ENCODE measurements at regions not wholly inside any gene's neighbourhood (a gene's known extent, or its start where the extent isn't known, plus 50 kb on each side); places are given as distances from the start of the nearest gene placed in this dataset.

DNA sequence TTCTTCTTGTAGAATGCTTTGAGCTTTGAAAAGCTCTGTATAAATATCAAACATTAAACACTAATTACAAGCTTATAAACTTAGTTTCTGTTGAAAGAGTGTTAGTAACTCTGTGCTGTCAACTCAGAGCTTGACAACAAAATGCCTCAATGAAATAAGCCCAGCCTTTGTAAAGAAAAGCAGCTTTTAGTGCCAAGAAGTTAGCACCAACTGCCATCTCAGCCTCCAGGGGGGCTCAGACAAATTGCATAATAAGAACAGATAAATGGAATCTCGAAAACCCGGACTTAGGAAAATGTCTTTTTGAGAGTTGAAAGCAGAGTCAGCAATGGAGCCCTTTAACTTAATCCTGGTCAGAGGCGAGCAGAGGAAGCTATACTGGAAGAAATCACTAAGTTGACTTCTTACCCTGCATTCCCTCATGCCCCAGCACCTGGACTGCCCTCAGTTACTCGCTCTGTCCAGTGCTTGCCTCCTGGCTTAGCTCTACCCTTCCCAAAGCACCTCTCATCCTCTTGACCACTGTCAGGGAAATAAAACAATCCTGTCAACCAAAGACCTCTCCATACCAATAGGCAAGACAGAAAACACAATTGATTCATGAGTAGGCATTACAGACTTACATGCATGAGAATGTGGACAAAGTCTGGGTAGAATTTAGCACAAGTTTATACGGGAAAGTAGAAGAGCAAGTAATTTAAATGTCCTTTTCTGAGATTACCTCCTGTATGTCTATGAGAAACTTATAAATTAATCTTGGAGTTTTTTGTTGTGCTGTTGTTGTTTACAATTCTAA, 352.7 kb downstream of the ZNF608 start:
- Histone ChIP-seq H3K27ac (ENCODE audit: low read depth in 2 of 2, low read length in 1 of 2) (no peak overlapping the region), H3K36me3 (ENCODE audit: control insufficient read depth in 2 of 2, insufficient read depth in 2 of 2, low read length in 1 of 2) (no peaks in the 10 kb centered on the region), H3K9me3 (ENCODE audit: control insufficient read depth in 2 of 2, insufficient read depth in 1 of 2, low read depth in 1 of 2, low read length in 1 of 2) (no peaks in the 10 kb centered on the region), H3K4me3 (ENCODE audit: low read depth in 1 of 2, low read length in 2 of 2) (no peak overlapping the region), H3K27me3 (ENCODE audit: control insufficient read depth in 1 of 2, insufficient read depth in 2 of 2, low read length in 2 of 2) (no peaks in the 10 kb centered on the region), H3K4me1 (ENCODE audit: control insufficient read depth in 2 of 2, insufficient read depth in 2 of 2, low read length in 1 of 2) (peaks cover 0 to 2% of the 10 kb centered on the region in 2 donors)
- 70 to 77% methylated on average over 5 of the region's 5 CpGs for WGBS, 2 donors

GRCh38 chr5:124383693-124384092, 362.7 kb downstream of the ZNF608 start:
- Histone ChIP-seq H3K36me3 (ENCODE audit: control insufficient read depth in 2 of 2, insufficient read depth in 2 of 2, low read length in 1 of 2) (no peaks in the 10 kb centered on the region), H3K27ac (ENCODE audit: low read depth in 2 of 2, low read length in 1 of 2) (no peak overlapping the region), H3K9me3 (ENCODE audit: control insufficient read depth in 2 of 2, insufficient read depth in 1 of 2, low read depth in 1 of 2, low read length in 1 of 2) (no peaks in the 10 kb centered on the region), H3K27me3 (ENCODE audit: control insufficient read depth in 1 of 2, insufficient read depth in 2 of 2, low read length in 2 of 2) (no peaks in the 10 kb centered on the region), H3K4me1 (ENCODE audit: control insufficient read depth in 2 of 2, insufficient read depth in 2 of 2, low read length in 1 of 2) (no peaks in the 10 kb centered on the region), H3K4me3 (ENCODE audit: low read depth in 1 of 2, low read length in 2 of 2) (no peak overlapping the region)

- Histone ChIP-seq H3K27me3 (ENCODE audit: control insufficient read depth in 1 of 2, insufficient read depth in 2 of 2, low read length in 2 of 2) (no peaks in the 10 kb centered on the region), H3K9me3 (ENCODE audit: control insufficient read depth in 2 of 2, insufficient read depth in 1 of 2, low read depth in 1 of 2, low read length in 1 of 2) (no peaks in the 10 kb centered on the region), H3K36me3 (ENCODE audit: control insufficient read depth in 2 of 2, insufficient read depth in 2 of 2, low read length in 1 of 2) (no peaks in the 10 kb centered on the region), H3K27ac (ENCODE audit: low read depth in 2 of 2, low read length in 1 of 2) (no peak overlapping the region), H3K4me1 (ENCODE audit: control insufficient read depth in 2 of 2, insufficient read depth in 2 of 2, low read length in 1 of 2) (no peaks in the 10 kb centered on the region), H3K4me3 (ENCODE audit: low read depth in 1 of 2, low read length in 2 of 2) (no peak overlapping the region)
- 94 to 96% methylated on average over 1 of the region's 1 CpG for WGBS, 2 donors
Observed at GRCh38 chr5:124377386-124377785, 369.1 kb downstream of the ZNF608 start.

DNA sequence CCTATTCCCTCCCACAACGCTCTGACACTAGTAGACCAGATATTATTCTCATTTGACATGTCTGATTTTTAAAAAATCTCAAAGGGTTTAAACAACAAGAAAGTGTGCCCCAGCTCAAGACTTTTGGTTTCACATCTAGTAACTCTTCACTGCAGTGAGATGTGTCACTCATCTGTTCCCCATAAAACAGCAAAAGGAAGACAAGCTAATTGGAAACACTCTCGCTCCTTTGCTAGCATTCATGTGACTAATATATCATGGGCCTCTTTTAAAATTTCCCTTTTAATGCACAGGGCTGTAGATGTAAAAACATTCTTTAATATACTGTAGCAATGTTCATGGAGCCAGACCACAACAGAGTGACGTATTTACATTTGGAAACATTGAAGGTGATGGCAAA, 372.6 kb downstream of the ZNF608 start:
- Histone ChIP-seq H3K4me1 (ENCODE audit: control insufficient read depth in 2 of 2, insufficient read depth in 2 of 2, low read length in 1 of 2) (no peaks in the 10 kb centered on the region), H3K4me3 (ENCODE audit: low read depth in 1 of 2, low read length in 2 of 2) (no peak overlapping the region), H3K9me3 (ENCODE audit: control insufficient read depth in 2 of 2, insufficient read depth in 1 of 2, low read depth in 1 of 2, low read length in 1 of 2) (no peaks in the 10 kb centered on the region), H3K27ac (ENCODE audit: low read depth in 2 of 2, low read length in 1 of 2) (no peak overlapping the region), H3K27me3 (ENCODE audit: control insufficient read depth in 1 of 2, insufficient read depth in 2 of 2, low read length in 2 of 2) (no peaks in the 10 kb centered on the region), H3K36me3 (ENCODE audit: control insufficient read depth in 2 of 2, insufficient read depth in 2 of 2, low read length in 1 of 2) (no peaks in the 10 kb centered on the region)
- WGBS, 2 donors = 91 to 92% methylated on average over 3 of the region's 3 CpGs

DNA sequence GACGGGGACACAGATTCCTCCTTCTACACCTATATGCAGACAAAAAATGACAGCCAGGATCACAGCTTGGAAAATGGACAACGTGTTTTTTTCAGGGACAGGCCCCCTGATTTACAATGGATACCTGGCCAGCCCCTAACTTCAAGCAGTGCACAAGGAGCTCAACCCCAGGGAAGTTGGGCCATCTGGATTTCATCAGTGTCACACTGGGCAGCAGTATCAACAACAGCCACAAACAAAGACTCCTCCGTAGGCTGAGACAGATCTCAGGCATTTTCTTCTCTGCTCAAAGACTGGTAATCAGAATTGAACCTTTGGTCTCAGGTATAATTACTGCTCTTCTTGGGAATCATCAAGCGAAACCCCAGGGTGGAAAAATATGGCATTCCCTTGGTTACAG, 374.0 kb downstream of the ZNF608 start:
- H3K9me3 ChIP-seq (ENCODE audit: control insufficient read depth in 2 of 2, insufficient read depth in 1 of 2, low read depth in 1 of 2, low read length in 1 of 2) = no peaks in the 10 kb centered on the region
- no peaks in the 10 kb centered on the region for H3K36me3 ChIP-seq (ENCODE audit: control insufficient read depth in 2 of 2, insufficient read depth in 2 of 2, low read length in 1 of 2)
- no peaks in the 10 kb centered on the region for H3K27me3 ChIP-seq (ENCODE audit: control insufficient read depth in 1 of 2, insufficient read depth in 2 of 2, low read length in 2 of 2)
- 88 to 91% methylated on average over 4 of the region's 4 CpGs for WGBS, 2 donors
- no peak overlapping the region for H3K4me3 ChIP-seq (ENCODE audit: low read depth in 1 of 2, low read length in 2 of 2)
- H3K27ac ChIP-seq (ENCODE audit: low read depth in 2 of 2, low read length in 1 of 2) = no peak overlapping the region
- H3K4me1 ChIP-seq (ENCODE audit: control insufficient read depth in 2 of 2, insufficient read depth in 2 of 2, low read length in 1 of 2) = no peaks in the 10 kb centered on the region

DNA sequence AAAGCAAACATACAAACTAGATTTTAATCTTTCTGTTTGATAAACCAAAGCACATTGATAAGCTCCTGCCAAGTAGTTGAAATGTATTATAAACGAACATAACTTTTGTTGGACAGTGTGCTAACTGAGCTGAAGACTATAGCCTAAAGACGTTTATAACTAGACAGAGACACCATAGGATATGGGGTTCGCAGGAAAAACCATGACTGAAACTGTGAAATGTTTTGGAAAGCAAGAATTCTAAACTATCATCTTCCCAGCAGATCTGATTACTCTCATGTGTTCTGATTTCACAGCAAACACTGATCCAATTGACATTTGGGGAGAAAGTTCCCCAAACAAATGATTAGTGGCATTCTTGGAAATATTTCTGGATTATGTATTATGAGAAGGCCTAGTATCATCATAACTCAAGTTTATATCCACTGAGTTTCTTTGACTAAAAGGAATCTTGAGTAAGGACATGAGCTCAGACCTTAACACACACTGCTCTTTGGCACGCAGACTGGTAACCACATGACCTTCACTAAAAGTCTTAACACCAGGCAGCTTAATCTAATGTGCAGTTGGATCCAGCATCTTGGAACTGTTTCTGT, 375.2 kb downstream of the ZNF608 start:
- H3K27ac ChIP-seq (ENCODE audit: low read depth in 2 of 2, low read length in 1 of 2) = no peak overlapping the region
- no peaks in the 10 kb centered on the region for H3K4me1 ChIP-seq (ENCODE audit: control insufficient read depth in 2 of 2, insufficient read depth in 2 of 2, low read length in 1 of 2)
- WGBS, 2 donors = 64 to 66% methylated on average over 4 of the region's 4 CpGs

DNA sequence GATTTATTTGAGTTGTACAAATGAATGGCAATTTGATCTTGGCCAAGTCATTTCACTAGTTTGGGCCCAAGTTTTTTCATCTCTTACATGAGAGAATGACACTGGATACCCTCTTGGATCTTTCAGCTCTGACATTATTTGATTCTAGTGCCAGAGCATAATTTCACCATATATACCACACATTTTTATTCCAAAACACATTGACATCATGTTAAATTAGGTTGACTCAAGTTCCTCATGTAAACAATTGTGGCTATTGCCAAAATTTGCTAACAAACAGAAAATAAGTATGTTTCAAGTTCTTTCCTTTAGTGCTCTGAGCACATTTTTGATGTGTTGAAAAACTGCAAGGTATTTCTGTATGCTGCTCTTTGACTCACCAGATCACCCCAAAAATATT, 375.8 kb downstream of the ZNF608 start:
- Histone ChIP-seq H3K9me3 (ENCODE audit: control insufficient read depth in 2 of 2, insufficient read depth in 1 of 2, low read depth in 1 of 2, low read length in 1 of 2) (no peaks in the 10 kb centered on the region), H3K36me3 (ENCODE audit: control insufficient read depth in 2 of 2, insufficient read depth in 2 of 2, low read length in 1 of 2) (no peaks in the 10 kb centered on the region), H3K4me3 (ENCODE audit: low read depth in 1 of 2, low read length in 2 of 2) (no peak overlapping the region), H3K4me1 (ENCODE audit: control insufficient read depth in 2 of 2, insufficient read depth in 2 of 2, low read length in 1 of 2) (no peaks in the 10 kb centered on the region), H3K27ac (ENCODE audit: low read depth in 2 of 2, low read length in 1 of 2) (no peak overlapping the region), H3K27me3 (ENCODE audit: control insufficient read depth in 1 of 2, insufficient read depth in 2 of 2, low read length in 2 of 2) (no peaks in the 10 kb centered on the region)

More for the DNA sequence above, 375.2 kb downstream of the ZNF608 start:
- no peaks in the 10 kb centered on the region for H3K27me3 ChIP-seq (ENCODE audit: control insufficient read depth in 1 of 2, insufficient read depth in 2 of 2, low read length in 2 of 2)
- no peaks in the 10 kb centered on the region for H3K36me3 ChIP-seq (ENCODE audit: control insufficient read depth in 2 of 2, insufficient read depth in 2 of 2, low read length in 1 of 2)
- H3K9me3 ChIP-seq (ENCODE audit: control insufficient read depth in 2 of 2, insufficient read depth in 1 of 2, low read depth in 1 of 2, low read length in 1 of 2) = no peaks in the 10 kb centered on the region
- H3K4me3 ChIP-seq (ENCODE audit: low read depth in 1 of 2, low read length in 2 of 2) = no peak overlapping the region

- no peaks in the 10 kb centered on the region for H3K27me3 ChIP-seq (ENCODE audit: control insufficient read depth in 1 of 2, insufficient read depth in 2 of 2, low read length in 2 of 2)
- 78 to 80% methylated on average over 4 of the region's 4 CpGs for WGBS, 2 donors
Observed at GRCh38 chr5:124365361-124365801, 381.1 kb downstream of the ZNF608 start.

GRCh38 chr5:124355928-124356327, 390.5 kb downstream of the ZNF608 start:
- no peak overlapping the region for H3K27ac ChIP-seq (ENCODE audit: low read depth in 2 of 2, low read length in 1 of 2)
- 74 to 75% methylated on average over 1 of the region's 1 CpG for WGBS, 2 donors
- no peaks in the 10 kb centered on the region for H3K27me3 ChIP-seq (ENCODE audit: control insufficient read depth in 1 of 2, insufficient read depth in 2 of 2, low read length in 2 of 2)
- no peaks in the 10 kb centered on the region for H3K36me3 ChIP-seq (ENCODE audit: control insufficient read depth in 2 of 2, insufficient read depth in 2 of 2, low read length in 1 of 2)
- H3K9me3 ChIP-seq (ENCODE audit: control insufficient read depth in 2 of 2, insufficient read depth in 1 of 2, low read depth in 1 of 2, low read length in 1 of 2) = peaks cover 0 to 2% of the 10 kb centered on the region in 2 donors
- H3K4me3 ChIP-seq (ENCODE audit: low read depth in 1 of 2, low read length in 2 of 2) = no peak overlapping the region
- no peaks in the 10 kb centered on the region for H3K4me1 ChIP-seq (ENCODE audit: control insufficient read depth in 2 of 2, insufficient read depth in 2 of 2, low read length in 1 of 2)

More at GRCh38 chr5:124365361-124365801, 381.1 kb downstream of the ZNF608 start:
- H3K36me3 ChIP-seq (ENCODE audit: control insufficient read depth in 2 of 2, insufficient read depth in 2 of 2, low read length in 1 of 2) = no peaks in the 10 kb centered on the region
- no peak overlapping the region for H3K27ac ChIP-seq (ENCODE audit: low read depth in 2 of 2, low read length in 1 of 2)
- H3K4me3 ChIP-seq (ENCODE audit: low read depth in 1 of 2, low read length in 2 of 2) = no peak overlapping the region
- no peaks in the 10 kb centered on the region for H3K9me3 ChIP-seq (ENCODE audit: control insufficient read depth in 2 of 2, insufficient read depth in 1 of 2, low read depth in 1 of 2, low read length in 1 of 2)
- no peaks in the 10 kb centered on the region for H3K4me1 ChIP-seq (ENCODE audit: control insufficient read depth in 2 of 2, insufficient read depth in 2 of 2, low read length in 1 of 2)

DNA sequence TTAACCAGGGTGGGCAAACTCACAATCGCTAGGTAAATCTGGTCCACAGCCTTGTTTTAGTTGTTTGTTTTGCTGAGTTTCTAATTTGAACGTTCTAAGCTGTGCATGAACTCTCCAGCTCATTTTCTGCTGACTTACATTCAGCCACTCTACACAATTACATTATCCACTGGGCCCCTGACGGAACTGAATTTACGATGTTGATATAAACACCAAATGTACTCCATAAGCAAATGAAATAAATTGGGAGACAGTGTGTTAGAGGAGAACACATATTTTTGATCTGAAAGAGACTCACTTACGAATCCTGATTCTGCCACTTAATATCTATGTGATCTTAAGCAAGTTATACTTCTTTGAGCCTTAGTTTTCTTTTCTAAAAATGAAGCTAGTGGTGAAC, 393.4 kb downstream of the ZNF608 start:
- H3K27me3 ChIP-seq (ENCODE audit: control insufficient read depth in 1 of 2, insufficient read depth in 2 of 2, low read length in 2 of 2) = no peaks in the 10 kb centered on the region
- no peaks in the 10 kb centered on the region for H3K4me1 ChIP-seq (ENCODE audit: control insufficient read depth in 2 of 2, insufficient read depth in 2 of 2, low read length in 1 of 2)
- no peak overlapping the region for H3K4me3 ChIP-seq (ENCODE audit: low read depth in 1 of 2, low read length in 2 of 2)
- peaks cover 0 to 2% of the 10 kb centered on the region in 2 donors for H3K9me3 ChIP-seq (ENCODE audit: control insufficient read depth in 2 of 2, insufficient read depth in 1 of 2, low read depth in 1 of 2, low read length in 1 of 2)
- WGBS, 2 donors = 88 to 90% methylated on average over 5 of the region's 5 CpGs
- no peak overlapping the region for H3K27ac ChIP-seq (ENCODE audit: low read depth in 2 of 2, low read length in 1 of 2)
- H3K36me3 ChIP-seq (ENCODE audit: control insufficient read depth in 2 of 2, insufficient read depth in 2 of 2, low read length in 1 of 2) = no peaks in the 10 kb centered on the region

Measured in esophagus (tissue), 2 donors.